ENCODE measurements at regions not wholly inside any gene's neighbourhood (a gene's known extent, or its start where the extent isn't known, plus 50 kb on each side); places are given as distances from the start of the nearest gene placed in this dataset.
"Not testable (repeated sequence)": the region's sequence is repeated elsewhere in the genome, so short reads cannot be mapped to it uniquely, and the experiment has no call there.

DNA sequence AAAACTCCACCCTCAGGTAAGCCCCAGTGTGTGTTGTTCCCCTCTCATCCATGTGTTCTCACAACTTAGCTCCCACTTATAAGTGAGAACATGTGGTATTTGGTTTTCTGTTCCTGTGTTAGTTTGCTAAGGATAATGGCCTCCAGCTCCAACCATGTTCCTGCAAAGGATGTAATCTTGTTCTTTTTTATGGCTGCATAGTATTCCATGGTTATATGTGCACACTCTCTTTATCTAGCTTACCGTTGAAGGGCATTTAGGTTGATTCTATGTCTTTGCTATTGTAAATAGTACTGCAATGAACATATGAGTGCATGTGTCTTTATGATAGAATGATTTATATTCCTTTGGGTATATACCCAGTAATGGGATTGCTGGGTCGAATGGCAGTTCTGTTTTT lies 124.4 kb upstream of the RANBP3L start:
- not testable (repeated sequence) for DNase-seq (ENCODE audit: low read depth in 2 of 2)

DNA sequence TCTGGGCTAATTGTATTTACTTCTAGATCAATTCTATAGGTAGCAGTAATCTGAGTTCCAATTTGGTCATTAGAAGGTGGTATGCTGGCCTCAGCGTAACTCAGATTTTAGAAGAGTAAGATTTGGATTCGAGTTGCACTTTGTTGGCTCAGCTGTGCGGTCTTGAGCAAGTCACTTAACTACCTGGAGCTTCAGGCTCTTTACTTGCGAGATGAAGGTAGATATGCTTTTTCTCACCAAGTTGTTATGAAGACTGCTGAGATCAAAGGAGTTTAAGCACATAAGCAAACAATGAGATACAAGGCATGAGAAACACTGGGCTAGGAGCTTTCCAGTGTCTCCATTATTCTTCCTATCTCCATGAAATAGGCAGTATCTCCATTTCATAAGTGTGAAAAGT lies 133.8 kb upstream of the RANBP3L start:
- DNase-seq (ENCODE audit: low read depth in 2 of 2): no peak

DNA sequence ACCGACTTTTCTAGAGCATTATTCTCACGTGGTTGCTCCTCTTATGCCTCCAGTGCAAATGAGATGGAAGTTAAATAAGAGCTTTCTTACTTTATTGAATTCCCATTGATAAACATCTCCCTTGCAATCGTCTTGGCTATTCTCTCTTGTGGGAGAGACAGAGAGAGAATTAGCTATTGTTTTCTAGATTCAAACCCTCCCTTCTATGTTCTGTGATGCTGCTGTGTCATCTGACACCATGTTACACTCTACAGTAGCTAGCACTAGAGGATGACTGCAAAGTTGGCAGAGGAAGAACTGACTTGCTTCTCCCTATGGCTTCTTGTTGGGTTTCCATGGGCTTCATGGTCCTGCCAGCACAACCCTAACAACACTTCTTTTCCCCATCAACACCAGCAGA lies 134.6 kb upstream of the RANBP3L start:
- no peak for DNase-seq (ENCODE audit: low read depth in 2 of 2)

DNA sequence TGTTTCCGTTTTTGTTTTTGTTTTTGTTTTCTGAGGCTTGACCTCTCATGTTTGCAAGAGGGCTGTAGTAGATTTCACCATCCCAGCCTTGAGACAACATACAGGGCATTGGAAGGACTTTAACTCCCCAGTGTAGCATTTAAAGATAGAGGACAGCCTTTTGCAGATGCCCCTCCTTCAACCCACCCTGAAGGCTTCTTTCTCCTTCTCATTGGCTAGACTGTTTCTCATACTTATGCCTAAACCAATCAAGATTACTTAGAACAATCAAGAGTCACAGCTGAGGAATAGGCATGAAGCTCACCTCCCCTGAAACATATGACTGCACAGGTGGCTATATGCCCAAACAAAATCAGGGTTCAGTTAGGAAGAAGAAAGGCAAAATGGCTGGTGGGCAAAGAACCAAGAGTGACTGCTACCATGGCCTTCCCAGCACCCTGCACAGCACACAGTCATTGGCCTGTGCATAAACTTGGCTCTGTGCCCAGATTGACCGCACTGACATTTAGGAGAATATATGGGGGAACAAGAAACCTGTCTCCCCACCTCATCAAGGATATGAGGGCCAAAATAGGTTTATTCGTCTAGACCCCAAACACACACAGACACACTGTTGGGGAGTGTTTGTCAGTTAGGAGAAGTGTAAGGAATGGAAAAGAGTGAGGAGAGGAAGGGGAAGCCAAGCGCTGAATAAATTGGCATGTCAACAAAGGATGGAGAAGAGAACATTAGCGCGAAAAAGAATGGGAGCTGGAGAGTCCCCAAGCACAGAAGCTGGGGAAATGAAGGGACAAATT lies 137.3 kb upstream of the RANBP3L start:
- DNase-seq (ENCODE audit: low read depth in 2 of 2): no peak

DNA sequence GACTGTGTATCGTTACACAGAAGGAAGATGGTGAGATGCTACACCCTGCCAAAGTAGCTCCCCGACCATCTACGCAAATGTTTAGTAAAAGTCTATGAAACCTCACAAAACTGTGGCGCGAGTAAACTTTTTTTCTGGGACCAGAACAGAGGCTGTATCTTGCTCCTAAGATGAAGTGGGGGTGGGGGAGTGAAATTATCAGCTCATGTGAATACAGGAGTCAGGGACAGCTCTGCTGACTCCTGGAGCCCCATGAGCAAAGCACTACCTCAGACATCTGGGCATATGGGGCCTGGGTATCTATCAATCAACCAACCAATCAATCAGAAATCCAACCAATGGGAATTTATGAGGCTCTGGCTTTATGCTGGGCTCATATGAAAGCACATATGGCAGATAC lies 138.6 kb upstream of the RANBP3L start:
- no peak for DNase-seq (ENCODE audit: low read depth in 2 of 2)

DNA sequence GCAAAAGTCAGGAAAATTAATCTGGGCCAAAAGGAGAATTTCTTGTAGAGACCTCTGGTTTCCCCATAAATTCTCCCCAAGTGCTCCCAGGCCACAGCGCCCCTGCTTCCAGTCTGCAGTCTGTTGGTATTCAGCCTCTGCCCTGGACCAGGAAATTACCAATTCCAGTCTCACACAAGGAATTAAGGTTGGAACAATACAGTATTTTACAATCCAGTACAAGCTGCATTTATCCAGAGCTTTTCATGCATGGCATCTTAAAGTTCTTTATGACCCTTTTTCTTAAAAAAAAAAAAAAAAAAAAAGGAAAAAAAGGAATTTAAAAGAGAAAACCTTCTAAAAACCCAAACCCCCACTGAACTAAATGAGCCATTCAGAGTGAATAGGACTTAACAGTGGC lies 139.6 kb upstream of the RANBP3L start:
- DNase-seq (ENCODE audit: low read depth in 2 of 2): no peak

DNA sequence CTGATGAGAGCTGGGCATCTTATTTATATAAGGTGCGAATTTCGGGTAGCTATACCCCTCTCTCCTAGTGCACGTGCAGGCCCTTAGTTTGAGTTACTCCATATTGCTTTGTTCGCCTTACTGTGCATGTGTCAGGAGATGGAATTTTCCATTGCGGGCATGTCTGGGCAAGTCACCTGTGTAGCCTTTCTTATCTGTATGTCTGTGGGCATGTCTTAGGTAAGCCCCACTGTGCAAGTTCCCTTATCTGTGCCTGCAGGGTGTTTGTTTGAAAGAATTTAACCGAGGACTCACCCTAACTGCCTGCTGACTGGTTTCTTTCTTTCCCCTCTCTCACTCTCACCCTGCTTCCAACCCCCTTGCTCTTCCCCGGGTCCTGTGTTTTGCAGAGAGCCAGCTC lies 140.7 kb upstream of the RANBP3L start:
- no peak for DNase-seq (ENCODE audit: low read depth in 2 of 2)

DNA sequence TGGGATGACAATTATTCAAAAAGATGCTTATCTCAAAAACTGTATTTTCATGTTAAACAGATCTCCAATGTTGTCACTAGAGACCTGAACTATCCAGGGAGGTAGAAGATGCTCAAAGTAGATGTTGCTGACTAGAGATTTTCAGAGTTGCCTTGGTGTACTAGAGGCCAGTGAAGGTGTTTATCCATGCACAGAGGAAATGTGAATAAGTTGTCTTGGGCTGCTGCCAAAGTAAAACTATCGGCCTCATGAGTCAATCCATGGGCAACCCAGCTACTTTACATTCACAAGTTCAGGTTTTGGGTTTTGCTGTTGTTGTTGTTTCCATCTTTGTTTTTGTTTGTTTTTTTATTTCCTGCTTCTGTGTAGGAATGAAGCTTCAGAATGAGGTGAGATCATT lies 141.1 kb upstream of the RANBP3L start:
- no peak for DNase-seq (ENCODE audit: low read depth in 2 of 2)

DNA sequence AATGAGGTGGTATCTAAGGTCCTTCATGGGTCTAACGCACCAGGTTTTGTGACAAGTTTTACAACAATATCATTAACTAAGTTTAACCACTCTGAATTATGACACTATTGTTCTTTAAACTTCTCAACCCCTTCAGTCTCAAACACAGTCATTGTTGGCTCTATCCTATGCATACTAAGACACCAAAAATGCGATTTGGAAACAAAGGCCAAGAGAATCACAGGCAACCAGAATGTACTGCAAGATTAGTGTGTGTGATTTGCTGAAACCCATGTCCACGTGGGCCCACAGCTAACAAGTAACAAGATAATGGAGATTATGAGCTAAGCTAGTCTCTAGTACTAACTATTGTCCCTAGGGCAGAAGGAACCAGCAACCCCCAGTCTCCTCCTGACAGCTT lies 142.2 kb upstream of the RANBP3L start:
- DNase-seq (ENCODE audit: low read depth in 2 of 2): no peak

DNA sequence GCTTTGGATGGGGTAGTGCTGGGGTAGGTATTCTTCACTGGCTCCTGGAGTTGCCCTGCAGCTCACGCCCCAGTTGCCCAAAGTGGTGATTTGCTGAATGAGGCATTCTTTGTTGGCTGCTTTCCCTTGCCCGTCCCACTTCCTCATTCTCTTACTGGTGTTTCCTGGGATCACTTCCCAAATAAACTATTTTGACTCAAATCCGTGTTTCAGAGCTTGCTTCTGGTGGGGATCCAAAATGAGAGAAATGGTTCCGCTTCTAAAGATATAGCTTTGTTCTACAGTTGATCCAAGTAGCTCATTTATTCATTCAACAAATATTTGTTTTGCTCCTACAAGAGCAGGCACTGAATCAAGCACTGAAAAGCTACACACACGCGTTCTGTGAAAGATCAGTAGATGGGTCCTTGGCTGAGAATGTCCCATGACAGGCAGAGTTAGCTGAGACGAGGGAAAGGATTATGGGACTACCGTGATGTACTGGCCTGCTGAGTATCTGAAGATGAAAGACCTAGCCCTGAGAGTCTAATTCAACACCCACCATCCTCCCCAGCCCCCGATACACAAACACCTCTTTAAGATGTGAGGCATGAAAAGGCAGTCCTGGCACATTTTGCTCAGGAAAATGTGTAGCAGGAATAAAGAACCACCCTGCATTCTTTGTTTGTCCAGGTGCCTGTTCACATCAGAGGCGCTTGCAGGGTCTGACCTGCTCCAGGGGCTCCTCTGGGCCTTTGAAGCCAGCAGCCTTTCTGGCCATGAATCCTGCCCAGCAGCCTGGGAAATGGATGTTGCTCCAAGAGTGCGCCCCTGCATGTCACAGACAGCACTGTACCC lies 143.1 kb upstream of the RANBP3L start:
- no peak for DNase-seq (ENCODE audit: low read depth in 2 of 2)

DNA sequence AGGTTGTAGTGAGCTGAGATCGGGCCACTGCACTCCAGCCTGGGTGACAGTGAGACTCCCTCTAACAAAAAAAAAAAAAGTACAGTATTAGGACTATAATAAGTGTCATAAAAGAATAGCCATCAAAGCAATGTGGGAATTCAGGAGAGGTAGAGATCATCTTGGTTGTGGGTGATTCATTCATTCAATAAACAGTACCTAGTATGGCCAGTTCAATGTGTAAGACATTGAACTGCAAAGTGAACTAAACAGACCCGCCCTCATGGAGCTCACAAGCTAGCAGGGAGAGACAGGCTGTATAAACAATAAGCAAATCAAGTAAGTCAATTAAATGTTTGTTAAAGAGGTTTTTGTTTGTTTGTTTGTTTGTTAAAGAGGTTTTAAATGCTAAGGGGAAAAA lies 146.1 kb upstream of the RANBP3L start:
- no peak for DNase-seq (ENCODE audit: low read depth in 2 of 2)

DNA sequence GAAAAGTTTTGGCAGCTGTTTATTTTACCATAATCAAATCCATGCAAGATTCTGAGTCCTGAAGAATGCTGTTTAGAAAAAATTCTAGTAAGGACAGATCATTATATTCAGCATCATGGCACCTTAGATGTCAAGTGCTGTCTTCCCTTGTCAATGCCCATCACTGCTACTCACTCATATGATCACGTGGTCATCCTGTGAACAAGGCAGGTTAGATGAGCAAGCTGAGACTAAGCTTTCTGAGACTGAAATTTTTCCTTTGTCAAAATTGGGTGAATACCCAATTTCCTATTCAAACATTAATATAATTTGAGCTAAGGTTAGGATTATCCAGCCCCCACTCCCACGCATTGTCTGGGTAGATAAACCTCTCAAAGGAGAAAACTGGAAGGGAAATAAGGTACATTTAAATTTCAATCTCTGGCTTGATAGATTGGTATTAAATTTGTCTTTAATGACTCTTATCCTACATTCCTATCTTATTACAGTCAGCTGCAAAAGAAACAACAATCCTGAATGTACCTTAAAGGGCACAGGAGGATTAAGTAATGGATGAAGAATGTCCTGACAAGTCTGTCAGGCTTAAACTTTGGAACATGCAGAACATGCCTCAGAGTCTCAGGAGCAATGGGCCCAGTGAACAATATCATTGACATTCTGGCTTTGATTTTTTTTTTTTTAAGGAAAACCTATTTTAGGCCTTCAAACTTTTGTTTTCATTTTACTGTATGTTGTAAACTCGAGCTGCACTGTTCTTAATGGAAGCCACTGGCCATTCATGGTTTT lies 148.7 kb upstream of the RANBP3L start:
- no peak for DNase-seq (ENCODE audit: low read depth in 2 of 2)

DNA sequence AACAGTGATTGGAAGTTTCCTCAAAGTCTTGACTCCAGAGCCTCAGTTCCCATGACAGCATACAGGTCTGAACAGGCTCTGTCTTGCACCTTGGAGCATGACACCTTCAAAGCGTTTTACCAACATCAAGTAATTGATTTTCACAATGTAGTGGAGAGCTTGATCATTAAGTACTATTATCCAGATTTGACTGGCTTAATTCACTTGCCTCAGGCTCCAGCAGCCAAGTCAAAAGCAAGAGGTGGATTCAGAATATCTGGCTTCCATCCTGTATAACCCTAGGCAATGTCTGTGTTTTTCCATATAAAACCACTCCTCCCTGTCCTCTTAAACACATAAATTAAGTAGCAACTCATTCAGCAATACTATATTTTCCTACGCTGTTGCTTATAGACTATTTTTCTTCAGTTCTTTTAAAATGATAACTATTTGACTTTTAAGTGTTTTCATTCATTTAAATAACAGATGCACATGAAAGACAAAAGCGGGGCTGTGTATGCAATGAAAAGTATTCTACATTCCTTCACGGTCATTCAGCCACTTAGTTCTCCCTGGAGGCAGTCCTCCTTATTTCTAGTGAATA lies 150.8 kb upstream of the RANBP3L start:
- DNase-seq (ENCODE audit: low read depth in 2 of 2): no peak

DNA sequence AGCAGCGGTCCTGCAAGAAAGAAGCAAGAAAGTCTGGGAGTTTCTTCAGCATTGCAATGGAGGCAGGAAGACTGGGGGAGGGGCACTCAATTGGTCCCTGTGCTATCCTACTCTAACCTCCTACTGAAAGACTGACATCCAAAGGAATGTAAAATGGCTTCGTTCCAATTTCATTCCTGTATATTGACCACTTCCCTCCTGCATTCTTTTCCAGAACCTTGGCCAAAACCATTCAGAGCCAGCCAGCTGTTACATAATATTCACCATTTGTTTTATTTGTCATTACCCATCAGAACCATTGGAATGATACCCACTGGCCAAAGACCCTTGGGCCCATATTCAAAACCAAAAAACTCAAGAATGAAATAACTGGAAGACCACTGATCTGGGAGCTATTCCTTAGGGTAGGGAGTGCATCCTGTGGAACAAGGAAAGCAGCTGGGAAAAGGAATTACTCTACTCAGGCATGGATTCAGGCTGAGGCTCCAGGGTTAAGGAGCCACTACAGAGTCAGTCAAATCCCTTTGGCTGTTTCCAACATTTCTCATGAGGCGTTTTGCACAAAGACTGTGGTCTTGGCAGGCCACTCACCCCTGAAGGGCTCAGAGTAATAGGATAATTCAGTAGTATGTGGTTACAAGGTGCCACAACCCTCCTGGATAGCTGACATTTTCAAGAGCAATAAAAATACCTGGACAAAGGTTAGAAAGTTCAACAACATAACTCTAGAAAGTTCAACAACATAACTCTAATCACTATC lies 148.7 kb upstream of the SLC1A3 start:
- DNase-seq (ENCODE audit: low read depth in 2 of 2): no peak

DNA sequence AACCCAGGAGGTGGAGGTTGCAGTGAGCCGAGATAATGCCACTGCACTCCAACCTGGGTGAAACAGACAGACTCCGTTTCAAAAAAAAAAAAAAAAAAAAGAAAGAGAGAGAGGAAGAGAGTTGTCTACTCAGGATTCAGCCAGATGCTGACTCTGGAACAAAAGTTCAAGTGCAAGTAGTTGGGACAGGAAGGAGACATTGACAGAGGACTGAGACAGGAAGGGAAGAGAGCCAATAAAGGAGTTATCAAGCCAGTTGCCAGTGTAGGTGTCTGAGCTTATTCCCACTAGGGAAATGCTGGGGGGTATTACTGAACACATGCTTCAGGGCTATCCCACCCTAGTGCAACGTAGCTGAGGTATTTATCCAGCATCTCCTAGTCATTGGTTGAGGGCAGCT lies 147.7 kb upstream of the SLC1A3 start:
- DNase-seq (ENCODE audit: low read depth in 2 of 2): no peak

DNA sequence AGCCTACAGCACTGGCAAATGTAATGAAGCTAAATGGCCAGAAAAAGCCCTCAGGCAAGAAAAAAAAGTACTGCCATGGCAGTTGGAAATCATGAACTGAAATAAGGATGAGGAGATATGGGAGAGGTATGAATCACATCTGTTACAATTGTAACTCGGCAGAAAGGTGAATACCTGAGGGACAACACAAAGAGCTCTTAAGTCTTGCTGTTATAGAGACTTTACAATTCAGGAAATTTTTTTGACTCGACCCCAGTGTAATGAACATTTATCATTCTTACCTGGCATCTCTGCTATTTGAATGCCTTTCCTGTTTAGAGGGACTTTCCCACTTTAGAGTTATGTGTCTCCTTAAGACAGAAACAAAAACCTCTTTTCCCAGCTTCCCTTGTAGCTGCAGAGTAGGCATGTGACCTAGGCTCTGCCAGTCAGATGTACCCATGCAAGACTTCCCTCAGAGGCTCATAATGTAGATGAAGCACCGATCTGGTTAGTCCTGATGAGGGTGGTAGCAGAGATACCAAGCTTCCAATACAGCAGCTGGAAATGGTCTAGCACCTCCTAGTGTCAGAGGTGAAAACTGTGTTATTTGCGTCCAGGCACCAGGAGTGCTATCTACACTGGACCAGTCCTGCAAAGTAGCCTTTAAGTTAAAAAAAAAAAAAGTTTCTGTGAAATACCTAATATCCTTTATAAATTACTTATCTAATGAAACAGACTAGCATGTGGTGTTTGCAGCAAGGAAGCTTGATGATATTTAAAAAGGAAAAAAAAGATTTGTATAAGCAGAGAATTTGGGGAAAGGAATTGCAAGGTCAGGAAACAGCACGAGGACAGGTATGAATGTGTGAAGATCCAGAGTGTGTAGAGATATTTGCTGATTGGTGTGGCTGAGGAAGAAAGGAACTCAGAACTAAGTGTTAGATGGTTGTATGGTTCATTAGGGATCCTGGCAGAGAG lies 146.9 kb upstream of the SLC1A3 start:
- DNase-seq (ENCODE audit: low read depth in 2 of 2): no peak

DNA sequence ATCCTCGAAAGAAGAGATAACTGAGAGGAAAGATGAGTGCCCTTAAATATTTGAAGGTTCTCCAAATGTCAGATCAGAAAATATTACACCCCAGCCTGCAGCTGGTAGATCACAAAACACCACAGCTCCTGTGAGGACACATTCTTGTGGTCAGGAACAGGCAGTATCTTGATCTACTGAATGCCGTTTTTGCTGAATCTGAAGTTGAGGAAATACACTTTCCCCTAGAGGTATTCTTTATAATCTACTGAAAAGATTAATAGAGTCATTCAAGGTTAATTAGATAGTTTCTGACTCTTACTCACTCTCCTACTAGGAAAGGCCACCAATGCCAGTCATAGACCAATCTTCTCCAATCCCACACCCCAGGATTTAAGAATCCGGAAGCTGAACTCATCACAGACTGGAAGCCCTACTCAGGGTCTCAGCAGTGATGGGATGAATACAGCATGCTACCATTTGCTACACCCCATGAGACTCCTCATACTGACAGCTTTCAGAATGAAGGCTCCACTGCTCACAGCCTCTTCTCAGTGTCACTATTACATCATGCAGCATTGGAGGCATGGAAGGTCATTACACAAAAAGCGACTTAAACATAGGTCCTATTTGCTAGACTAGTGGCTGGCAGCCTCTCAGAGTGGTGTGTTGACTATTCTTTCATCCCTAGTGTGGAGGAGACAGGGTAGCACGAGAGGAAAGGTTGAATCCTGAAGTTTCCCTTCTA lies 143.9 kb upstream of the SLC1A3 start:
- no peak for DNase-seq (ENCODE audit: low read depth in 2 of 2)

DNA sequence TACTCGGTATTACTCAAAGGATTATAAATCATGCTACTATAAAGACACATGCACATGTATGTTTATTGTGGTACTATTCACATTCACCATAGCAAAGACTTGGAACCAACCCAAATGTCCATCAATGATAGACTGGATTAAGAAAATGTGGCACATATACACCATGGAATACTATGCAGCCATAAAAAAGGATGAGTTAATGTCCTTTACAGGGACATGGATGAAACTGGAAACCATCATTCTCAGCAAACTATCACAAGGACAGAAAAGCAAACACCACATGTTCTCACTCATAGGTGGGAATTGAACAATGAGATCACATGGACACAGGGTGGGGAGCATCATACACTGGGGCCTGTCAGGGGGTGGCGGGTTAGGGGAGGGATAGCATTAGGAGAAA lies 130.5 kb upstream of the SLC1A3 start:
- DNase-seq (ENCODE audit: low read depth in 2 of 2): not testable (repeated sequence)

DNA sequence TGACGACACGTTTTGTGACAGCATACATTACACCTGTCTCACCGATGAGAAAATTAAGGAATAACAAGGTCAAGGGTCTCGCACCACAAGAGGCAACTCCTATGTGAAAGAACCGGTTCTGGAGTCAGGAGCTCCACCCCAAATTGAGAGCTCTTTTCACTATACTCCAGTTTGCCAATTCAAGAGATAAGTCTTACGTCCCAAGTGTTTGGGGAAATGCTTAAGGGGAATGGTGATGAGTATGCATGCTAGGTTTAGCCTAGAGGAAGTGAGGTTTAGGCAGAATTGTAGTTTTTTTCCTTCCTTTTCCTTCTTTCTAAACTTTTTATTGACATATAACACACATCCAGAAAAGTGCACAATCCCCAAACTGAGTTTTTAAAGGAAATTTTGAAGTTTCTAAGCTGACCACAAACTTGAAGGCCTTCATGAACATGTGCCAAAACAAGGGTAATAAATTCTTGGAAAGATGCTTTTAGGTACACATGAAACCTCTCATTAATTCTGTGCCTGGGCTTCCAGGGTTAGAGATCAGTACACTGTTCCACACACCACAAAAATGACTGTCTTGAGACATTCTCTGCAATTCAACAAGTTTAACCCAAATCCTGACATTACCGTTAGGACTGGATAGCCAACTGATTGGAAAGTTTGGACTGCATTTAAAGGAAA lies 127.6 kb upstream of the SLC1A3 start:
- DNase-seq (ENCODE audit: low read depth in 2 of 2): no peak
